NCI-H2227 (cell line): ENCODE measurements at regions not wholly inside any gene's neighbourhood (a gene's known extent, or its start where the extent isn't known, plus 50 kb on each side); places are given as distances from the start of the nearest gene placed in this dataset.
"Not testable (repeated sequence)": the region's sequence is repeated elsewhere in the genome, so short reads cannot be mapped to it uniquely, and the experiment has no call there.

Source experiments
- DNase-seq: peaks from one replicate; lab custom pipeline; 2025; ENCODE audit not compliant: unreplicated experiment; lab: John Stamatoyannopoulos, UW

GRCh38 chr1:118303534-118303933 lies 118.5 kb upstream of the SPAG17 start:
- no peak for DNase-seq

DNA sequence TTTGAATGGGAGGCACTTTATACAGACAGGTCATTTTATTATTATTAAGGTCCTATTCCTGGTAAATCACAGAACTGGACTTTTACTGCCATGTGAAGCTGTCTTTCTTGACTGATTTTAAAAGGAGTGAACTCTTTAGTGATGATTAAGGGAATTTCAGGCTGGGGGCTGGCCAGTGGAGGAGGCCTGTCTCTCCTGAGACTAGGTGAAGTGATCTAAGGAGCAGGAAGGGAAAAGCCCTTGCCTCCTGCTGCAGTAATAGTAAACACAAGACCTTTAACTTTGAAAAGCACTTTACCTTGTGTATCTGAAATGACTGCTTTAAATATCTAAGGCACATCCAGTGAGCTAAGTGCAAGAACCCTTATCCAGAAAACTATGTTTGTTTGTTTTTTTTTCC lies 118.0 kb upstream of the SPAG17 start:
- DNase-seq = no peak

- no peak for DNase-seq
Observed at GRCh38 chr1:118302145-118302544, 117.1 kb upstream of the SPAG17 start.

GRCh38 chr1:118300808-118301207 lies 115.8 kb upstream of the SPAG17 start:
- DNase-seq = no peak

GRCh38 chr1:118298397-118298796 lies 113.4 kb upstream of the SPAG17 start:
- no peak for DNase-seq

GRCh38 chr1:118297521-118297920 lies 112.5 kb upstream of the SPAG17 start:
- DNase-seq = no peak

- no peak for DNase-seq
Observed at GRCh38 chr1:118294875-118295642, 110.0 kb upstream of the SPAG17 start.

DNA sequence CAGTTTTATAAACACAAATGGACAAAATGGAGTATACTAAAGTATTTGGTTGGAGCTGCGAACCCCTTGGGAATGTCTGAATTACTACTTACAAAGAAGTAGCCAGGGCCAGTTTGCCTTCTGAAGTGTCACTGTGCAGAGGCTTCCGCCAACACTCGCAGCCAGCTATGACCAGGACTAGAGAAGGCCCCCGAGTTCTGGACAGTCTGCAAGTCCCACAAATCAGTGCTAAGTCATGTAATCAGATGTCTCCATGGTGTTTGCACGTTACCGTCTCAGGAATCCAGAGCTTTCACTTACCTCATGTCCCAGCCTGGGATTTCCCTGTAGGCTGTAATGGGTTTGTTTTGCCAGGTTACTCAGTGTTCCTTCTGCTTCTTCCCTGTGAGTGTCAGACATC lies 106.6 kb upstream of the SPAG17 start:
- no peak for DNase-seq

GRCh38 chr1:118290571-118290970 lies 105.5 kb upstream of the SPAG17 start:
- no peak for DNase-seq

- DNase-seq = no peak
Observed at GRCh38 chr1:118290046-118290445, 105.0 kb upstream of the SPAG17 start.

- DNase-seq = not testable (repeated sequence)
Observed at GRCh38 chr1:118280656-118281055, 95.6 kb upstream of the SPAG17 start.

DNA sequence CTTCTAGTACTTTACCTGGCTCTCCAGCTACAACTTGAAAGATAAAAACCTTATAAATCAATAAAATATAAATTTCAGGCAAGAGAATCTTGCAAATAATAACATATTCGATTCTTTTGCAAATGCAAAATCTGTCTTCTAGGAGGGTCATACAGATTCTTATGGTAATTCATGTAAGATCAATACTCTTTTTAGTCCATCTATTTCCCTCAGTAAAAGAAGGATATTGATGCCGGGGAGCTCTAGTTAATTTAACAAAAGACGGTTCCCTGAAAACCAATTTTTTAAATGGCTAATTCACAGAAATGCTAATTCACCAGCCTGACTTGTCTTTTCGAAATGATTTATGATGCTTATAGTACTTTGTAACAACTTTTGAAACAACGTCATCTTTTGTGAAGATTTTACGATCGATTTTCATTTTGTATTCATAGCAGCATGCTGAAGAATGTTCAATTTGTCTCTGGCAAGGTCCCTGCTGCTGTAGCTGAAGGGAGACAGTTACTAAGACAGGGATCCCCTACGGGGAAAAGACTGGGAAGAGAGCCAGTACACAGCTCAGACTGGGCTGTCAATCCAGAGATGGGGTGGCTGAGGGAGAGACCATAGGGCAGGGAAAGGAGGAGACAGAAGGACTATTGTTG lies 90.6 kb upstream of the SPAG17 start:
- DNase-seq = no peak

DNA sequence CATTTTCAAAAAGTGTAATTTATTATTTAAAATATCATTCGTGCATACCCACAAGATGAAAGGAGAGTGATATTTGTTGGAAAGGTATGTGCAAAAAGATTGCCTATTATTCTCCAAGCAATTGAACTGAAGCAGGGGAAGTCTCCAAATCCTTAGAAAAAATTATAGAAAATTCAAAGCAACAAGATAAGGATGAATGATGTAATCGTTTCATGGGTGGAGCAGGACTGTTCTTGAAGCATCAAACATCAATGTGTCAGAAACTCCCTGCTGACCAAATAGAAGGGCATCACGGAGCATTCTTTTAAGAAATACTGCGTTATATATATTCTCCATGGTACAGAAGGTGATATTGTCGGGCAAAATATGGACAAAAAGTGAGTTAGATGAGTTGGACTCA lies 87.9 kb upstream of the SPAG17 start:
- DNase-seq = no peak

DNA sequence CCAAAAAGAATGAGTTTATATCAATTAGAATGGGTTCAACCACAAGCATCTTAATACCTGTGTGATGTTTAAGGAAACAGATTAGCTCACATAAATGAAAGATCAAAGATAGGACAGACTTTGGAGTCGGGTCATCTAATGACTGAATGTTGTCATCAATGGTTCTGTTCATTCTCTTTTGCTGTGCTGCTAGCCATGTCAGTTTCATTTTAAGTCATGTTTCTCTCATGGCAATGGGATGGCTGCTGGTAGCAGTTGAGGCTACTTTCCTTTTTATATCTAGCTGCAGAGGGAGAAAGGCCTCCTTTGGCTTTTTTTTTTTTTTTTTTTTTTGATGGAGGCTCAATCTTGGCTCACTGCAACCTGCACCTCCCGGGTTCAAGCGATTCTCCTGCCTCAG lies 86.9 kb upstream of the SPAG17 start:
- no peak for DNase-seq

- DNase-seq = no peak
Observed at GRCh38 chr1:118269598-118269997, 84.6 kb upstream of the SPAG17 start.

DNA sequence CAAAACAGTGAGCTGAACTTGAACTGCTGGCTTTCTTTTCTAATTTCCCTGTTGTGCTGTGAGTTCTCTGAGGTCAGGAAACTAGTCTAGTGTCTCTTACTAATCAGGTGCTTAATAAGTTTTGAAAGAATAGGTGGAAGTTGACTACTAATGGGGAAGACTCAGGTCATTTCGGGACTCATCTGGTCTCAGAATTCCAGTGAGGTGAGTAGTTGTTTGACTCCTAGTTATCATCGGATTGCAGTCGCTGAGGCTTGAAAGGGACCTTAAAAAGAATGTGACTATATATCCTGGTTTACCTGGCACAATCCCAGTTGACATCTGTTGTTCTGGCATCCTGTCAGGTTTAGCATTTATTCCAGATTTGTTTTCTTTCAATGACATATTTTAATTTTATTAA lies 81.4 kb upstream of the SPAG17 start:
- DNase-seq = no peak

DNA sequence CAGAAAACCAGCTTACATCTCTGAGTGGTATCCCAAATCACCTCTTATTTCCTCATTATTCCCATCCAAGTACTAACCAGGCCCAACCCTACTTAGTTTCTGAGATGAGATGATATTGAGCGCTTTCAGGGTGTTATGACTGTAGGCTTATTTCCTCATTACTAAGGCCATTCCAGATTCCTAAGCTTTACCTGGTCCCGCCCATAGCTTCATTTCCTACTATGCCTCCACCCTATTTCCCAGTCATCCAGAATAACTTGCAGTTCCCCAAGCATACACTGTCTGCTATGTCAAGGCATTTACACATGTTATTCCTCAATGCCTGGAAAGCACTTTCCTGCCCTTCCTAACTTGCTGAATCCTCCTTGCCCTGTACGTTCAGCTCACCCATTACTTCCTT lies 79.3 kb upstream of the SPAG17 start:
- DNase-seq = no peak

- no peak for DNase-seq
Observed at GRCh38 chr1:118262865-118263264, 77.8 kb upstream of the SPAG17 start.

DNA sequence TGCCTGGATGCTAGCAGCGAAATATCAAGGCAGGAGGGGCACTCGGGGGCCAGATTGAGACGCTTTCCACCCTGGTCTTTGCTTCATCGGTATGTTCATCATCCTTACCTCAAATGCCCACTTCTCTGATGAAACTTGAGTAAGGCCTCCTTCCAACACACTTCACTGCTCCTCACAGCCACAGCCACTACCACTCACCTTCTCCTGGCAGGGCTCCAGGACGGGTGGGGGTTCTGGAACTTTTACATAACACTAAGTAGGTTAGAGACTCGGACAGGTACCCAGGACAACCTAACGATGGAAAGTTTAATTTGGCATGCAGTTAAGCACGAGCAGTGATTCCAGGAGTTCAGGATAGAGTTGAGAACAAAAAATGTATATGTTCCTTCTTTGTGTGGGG lies 73.9 kb upstream of the SPAG17 start:
- no peak for DNase-seq

GRCh38 chr1:118257946-118258345 lies 72.9 kb upstream of the SPAG17 start:
- DNase-seq = no peak

- DNase-seq = no peak
Observed at GRCh38 chr1:118254491-118255425, 69.7 kb upstream of the SPAG17 start.

GRCh38 chr1:118254001-118254400 lies 69.0 kb upstream of the SPAG17 start:
- DNase-seq = no peak
